Activated T-helper 17 cell treated with anti-CD3 and anti-CD28 coated beads, Interleukin-2, amount 50 U/mL, for 72 hours (primary cell): ENCODE measurements at regions not wholly inside any gene's neighbourhood (a gene's known extent, or its start where the extent isn't known, plus 50 kb on each side); places are given as distances from the start of the nearest gene placed in this dataset.

Experiments used
- ATAC-seq: fragments of 150-1000 bp; cut with Tn5 transposase; replicated peaks from 2 replicates; pipeline ENCODE4 v1.10.0; 2021; ENCODE audit warnings: mild to moderate bottlenecking, moderate library complexity
- H3K27ac Mint-ChIP-seq: one replicate; pipeline ENCODE4 v1.8.0; 2022; ENCODE audit warnings: mixed read lengths
- H3K27me3 Mint-ChIP-seq: one replicate; pipeline ENCODE4 v1.8.0; 2022; ENCODE audit warnings: mixed read lengths
- H3K36me3 Mint-ChIP-seq: one replicate; pipeline ENCODE4 v1.8.0; 2022; ENCODE audit warnings: low read depth, mild to moderate bottlenecking, mixed read lengths
- H3K4me1 Mint-ChIP-seq: one replicate; pipeline ENCODE4 v1.8.0; 2022; ENCODE audit warnings: mixed read lengths
- H3K4me3 Mint-ChIP-seq: one replicate; pipeline ENCODE4 v1.8.0; 2022; ENCODE audit warnings: mild to moderate bottlenecking, mixed read lengths
- H3K9me3 Mint-ChIP-seq: one replicate; pipeline ENCODE4 v1.8.0; 2022; ENCODE audit warnings: mixed read lengths

DNA sequence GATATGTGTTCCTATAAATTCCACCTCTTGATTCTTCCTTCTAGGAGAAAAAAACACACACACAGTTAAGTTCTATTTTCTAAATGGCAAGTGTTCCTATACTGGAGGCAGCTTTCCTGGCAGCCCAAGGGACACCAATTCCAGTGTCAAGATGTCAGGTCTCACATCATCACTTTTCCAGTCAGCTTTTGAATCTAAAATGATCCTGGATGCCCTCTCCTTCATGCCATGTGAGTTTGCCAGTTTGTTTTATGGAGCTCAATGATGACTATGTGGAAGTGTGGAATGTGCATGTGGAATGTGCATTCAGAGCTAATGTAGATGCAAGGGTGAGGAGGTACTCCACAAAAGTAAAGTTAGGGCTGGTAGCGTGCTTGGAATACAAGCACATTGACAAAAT lies 269.3 kb upstream of the NMUR2 start:
- H3K27me3 Mint-ChIP-seq, result no peaks in the 10 kb centered on the region
- ATAC-seq, result no peak
- no peaks in the 10 kb centered on the region for H3K36me3 Mint-ChIP-seq
- no peaks in the 10 kb centered on the region for H3K4me1 Mint-ChIP-seq
- H3K9me3 Mint-ChIP-seq, result no peaks in the 10 kb centered on the region
- H3K4me3 Mint-ChIP-seq, result no peak overlapping the region
- H3K27ac Mint-ChIP-seq, result no peak overlapping the region

DNA sequence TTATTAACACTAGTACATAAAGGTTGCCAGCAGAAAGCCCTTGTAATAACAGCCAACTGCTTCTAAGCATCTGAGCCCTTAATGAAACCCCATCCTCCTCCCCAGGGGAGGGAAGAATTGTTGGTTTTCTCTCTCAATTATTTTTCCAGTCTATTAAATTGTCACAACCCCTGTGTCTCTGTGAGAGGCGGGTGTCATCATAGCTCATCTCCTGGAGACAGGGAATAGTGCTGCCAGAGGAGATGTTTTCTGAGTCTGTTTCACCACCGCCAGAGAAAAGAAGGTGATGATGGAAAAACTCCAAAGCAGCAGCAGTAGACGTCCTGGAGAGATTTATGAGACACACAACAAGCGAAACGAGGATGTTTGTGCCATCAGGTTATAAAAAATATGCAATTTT lies 271.1 kb upstream of the NMUR2 start:
- no peak overlapping the region for H3K27ac Mint-ChIP-seq
- no peak overlapping the region for H3K4me3 Mint-ChIP-seq
- H3K9me3 Mint-ChIP-seq, result no peaks in the 10 kb centered on the region
- no peak for ATAC-seq
- no peaks in the 10 kb centered on the region for H3K36me3 Mint-ChIP-seq
- peaks cover 3% of the 10 kb centered on the region for H3K27me3 Mint-ChIP-seq
- H3K4me1 Mint-ChIP-seq, result no peaks in the 10 kb centered on the region

DNA sequence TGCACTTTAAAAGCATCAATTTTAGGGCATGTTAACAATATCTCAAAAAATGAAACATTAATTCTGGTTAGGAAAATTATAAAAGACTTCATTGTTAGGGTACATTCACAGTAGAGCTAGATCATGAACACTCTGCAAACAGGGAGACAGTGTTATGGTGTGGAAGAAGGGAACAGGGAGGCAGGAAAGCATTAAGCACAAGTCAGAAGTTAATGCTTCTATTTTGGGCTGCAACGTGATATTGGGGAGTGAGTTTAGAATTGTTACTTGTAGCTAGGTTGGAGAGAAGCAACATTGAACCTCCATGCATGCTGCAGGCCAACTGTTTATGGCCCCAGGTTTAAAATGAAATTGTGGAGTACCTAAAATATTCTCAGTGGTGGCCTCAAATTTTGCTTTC lies 278.1 kb upstream of the NMUR2 start:
- H3K27me3 Mint-ChIP-seq, result peaks cover 3% of the 10 kb centered on the region
- no peaks in the 10 kb centered on the region for H3K36me3 Mint-ChIP-seq
- no peak overlapping the region for H3K27ac Mint-ChIP-seq
- peaks cover 15% of the 10 kb centered on the region for H3K9me3 Mint-ChIP-seq
- H3K4me1 Mint-ChIP-seq, result no peaks in the 10 kb centered on the region
- no peak for ATAC-seq
- H3K4me3 Mint-ChIP-seq, result no peak overlapping the region

DNA sequence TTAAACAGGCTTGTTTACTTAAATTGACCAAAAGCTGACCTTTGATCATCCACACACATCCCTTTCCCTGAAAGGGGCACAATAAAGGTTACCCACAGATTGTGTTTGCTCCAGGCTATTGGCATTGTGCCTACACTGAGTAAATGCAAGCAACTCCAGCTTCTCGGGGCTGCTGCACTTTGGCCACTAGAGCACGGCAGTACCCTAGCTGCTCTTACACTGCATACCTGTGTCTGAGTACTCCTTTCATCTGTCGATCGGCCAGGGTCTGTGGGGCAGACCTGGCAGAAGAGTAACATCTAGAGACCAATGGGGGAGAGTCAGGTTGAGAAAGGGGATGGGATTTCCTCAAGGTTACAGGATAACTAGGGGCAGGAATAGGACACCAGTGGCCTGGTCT lies 281.9 kb upstream of the NMUR2 start:
- Mint-ChIP-seq H3K27me3 (no peaks in the 10 kb centered on the region), H3K9me3 (peaks cover 15% of the 10 kb centered on the region), H3K4me1 (no peaks in the 10 kb centered on the region), H3K27ac (no peak overlapping the region), H3K4me3 (no peak overlapping the region), H3K36me3 (no peaks in the 10 kb centered on the region)
- ATAC-seq, result no peak

DNA sequence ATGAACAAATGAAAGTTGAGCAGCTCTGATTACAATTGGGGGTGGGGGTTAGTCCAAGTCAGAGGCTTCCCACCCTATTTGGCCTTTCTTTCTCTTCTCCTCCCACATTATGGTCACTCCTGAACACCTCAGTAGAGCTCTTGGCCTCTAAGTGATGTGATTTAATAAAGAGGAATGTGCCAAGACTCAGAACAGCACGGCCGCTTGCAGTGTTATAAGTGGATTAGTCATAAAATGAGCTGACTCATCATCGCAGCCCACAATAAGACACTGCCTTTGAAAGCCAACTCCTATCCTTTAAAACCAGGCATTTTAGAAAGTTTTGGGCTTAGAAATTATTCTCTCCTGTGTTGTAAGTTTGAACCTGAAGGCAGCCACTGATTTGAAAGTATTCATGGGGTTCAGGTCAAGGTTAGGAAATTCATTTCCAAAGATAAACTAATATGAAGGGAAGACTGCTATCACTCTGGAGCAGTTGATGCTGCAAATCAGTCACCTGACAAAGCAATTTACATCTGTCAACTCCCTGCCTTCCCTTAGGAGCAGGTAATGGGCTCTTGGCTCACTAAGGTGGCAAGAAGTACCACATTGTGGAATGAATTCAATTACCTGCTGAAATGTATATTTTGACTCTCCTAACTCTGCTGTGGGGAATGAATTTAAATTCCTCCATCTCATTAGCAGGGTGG lies 283.6 kb upstream of the NMUR2 start:
- no peaks in the 10 kb centered on the region for H3K36me3 Mint-ChIP-seq
- no peak overlapping the region for H3K27ac Mint-ChIP-seq

DNA sequence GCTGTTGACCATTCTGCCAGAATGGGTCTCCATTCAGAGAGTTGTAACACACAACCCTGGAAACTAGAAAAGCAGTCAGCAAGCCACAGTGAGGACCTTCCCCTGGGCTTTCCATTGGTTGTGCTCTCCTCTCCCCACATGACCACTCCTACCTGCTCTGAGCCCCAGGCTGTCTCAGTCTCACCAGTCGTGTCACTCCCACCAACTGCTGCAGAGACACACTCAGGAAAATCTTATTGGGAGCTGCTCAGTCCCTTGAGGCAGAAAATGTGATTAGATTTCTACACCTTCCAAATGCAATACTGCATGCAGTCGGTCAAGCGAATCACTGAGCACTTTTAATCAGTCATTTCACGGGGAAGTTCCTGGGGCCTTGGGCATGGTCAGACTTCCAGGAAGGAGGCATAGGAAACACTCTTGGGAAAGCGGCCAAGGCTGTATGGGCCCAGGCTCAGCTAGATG lies 284.2 kb upstream of the NMUR2 start:
- Mint-ChIP-seq H3K4me1 (no peaks in the 10 kb centered on the region), H3K36me3 (no peaks in the 10 kb centered on the region), H3K27me3 (no peaks in the 10 kb centered on the region), H3K4me3 (no peak overlapping the region), H3K27ac (no peak overlapping the region), H3K9me3 (peaks cover 15% of the 10 kb centered on the region)
- no peak for ATAC-seq

More for the DNA sequence above, 283.6 kb upstream of the NMUR2 start:
- peaks cover 15% of the 10 kb centered on the region for H3K9me3 Mint-ChIP-seq
- H3K27me3 Mint-ChIP-seq, result no peaks in the 10 kb centered on the region
- H3K4me1 Mint-ChIP-seq, result no peaks in the 10 kb centered on the region
- H3K4me3 Mint-ChIP-seq, result no peak overlapping the region
- no peak for ATAC-seq

DNA sequence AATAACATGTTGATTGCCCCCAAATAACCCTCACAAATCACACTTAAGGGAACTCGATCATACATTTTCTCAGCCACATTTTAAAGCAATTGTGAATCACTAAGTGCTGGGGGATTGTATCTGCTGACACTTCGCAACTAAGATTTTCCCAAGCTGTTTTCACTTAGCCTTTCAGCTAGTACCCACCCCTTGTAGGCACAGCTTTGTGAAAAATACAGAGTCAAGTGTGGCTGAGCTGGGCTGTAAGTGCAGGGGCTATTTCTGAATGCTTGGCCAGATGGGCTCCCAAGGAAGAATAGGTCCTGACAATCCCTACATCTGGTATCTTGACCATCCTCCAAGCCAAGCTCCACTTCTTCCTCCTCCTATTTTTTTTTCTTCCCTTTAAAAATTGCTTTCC lies 289.2 kb upstream of the NMUR2 start:
- Mint-ChIP-seq H3K9me3 (peaks cover 4% of the 10 kb centered on the region), H3K36me3 (no peaks in the 10 kb centered on the region), H3K27ac (no peak overlapping the region), H3K27me3 (no peaks in the 10 kb centered on the region), H3K4me3 (no peak overlapping the region), H3K4me1 (no peaks in the 10 kb centered on the region)
- no peak for ATAC-seq

DNA sequence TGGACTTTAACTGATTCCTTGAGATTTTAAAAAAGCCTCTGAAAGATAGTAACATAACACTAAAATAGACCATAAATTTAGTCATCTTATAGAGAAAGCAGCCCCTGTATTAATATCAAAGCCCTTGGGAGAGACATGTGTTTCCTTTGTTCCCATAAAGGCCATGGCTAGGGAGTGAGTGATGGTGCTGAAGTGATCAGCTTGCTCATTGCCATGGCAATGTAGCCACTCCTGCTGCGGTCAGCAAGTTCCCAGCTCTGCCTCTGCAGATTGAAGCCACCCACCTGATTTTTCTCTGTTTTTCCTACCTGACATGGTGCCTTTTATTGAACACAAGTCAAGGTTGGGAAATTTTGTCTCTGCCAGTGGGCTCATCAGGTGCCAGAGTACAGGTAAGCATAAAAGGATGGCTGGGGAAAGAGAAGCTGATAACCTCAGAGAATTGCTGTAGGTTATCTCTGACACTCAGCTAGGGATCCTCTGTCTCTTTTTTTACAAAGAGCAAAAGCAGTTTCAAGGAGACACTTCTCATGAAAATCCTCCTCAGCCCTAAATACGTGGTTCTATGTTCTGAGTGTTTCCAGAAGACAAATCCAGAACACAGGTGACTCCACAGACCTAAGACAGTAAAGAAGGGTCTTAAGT lies 296.3 kb upstream of the NMUR2 start:
- Mint-ChIP-seq H3K4me1 (no peaks in the 10 kb centered on the region), H3K27me3 (no peaks in the 10 kb centered on the region), H3K27ac (no peak overlapping the region), H3K36me3 (no peaks in the 10 kb centered on the region), H3K9me3 (peaks cover 3% of the 10 kb centered on the region), H3K4me3 (no peak overlapping the region)
- ATAC-seq, result no peak

DNA sequence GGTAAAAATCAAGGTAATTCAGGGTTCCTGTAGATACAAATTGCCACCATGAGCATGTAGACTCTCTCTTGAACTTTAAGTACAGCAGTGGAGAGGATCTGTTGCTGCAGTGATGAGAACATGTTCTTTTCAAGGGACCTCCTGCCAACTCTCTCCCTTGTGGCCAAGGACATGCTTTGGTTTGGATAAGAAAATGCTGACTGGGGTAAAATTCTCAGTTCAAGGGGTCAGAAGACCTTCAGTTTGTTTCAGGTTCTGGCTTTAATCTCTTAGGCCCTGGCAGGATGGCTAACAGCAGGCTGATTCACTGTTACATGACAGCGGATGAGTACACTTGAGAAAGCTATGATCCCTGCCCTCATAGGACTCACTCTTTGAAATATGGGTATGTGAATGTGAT lies 299.2 kb upstream of the NMUR2 start:
- Mint-ChIP-seq H3K27me3 (no peaks in the 10 kb centered on the region), H3K27ac (no peak overlapping the region), H3K36me3 (no peaks in the 10 kb centered on the region), H3K4me1 (no peaks in the 10 kb centered on the region), H3K9me3 (no peaks in the 10 kb centered on the region), H3K4me3 (no peak overlapping the region)
- no peak for ATAC-seq

DNA sequence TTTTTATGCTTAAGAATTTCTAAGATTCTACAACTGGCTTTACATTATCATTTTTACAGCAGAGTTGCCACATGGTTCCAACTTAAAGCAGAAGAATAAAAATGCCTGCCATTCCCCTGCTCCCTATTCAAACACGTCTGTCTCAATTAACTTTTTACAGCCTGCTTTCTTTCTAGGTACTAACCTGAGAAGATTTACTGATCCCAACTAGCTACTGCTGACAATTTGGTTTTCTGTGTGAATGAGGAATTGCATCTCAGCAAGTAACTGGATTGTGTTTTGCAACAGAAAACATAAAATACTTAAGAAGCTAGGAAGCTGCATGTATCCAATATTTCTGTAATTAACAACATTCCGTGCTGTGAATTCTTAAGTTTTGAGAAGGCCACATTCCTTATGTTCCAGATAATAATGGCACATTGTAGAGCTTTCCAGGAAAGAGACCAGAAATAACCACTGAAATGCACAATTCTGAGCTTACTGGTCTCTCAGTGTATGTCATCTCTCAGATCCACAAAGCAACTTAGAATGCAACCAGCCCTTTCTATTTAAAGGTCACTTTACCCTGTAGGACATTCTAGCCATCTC lies 306.8 kb upstream of the NMUR2 start:
- Mint-ChIP-seq H3K4me3 (no peak overlapping the region), H3K36me3 (no peaks in the 10 kb centered on the region), H3K9me3 (peaks cover 4% of the 10 kb centered on the region), H3K4me1 (no peaks in the 10 kb centered on the region), H3K27me3 (no peaks in the 10 kb centered on the region), H3K27ac (no peak overlapping the region)
- ATAC-seq, result no peak

DNA sequence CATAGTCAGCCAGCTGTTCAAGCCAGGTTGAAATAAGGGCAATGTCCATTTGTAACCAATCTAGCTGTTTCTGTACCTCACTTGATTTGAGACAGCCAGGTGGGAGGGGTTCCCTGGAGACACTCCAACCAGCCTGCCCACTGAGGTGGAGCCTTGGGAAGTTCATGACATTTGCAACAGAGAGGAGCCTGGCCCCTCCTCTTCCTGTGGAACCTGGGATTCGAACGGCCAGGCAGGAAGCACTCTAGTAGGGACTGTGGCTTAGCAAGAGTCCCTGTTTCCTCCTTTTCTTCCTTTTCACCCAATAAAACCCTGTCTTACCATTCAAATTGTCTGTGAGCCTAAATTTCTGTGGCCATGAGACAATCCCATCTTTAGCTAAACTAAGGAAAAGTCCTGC lies 312.3 kb upstream of the NMUR2 start:
- Mint-ChIP-seq H3K36me3 (no peaks in the 10 kb centered on the region), H3K27me3 (no peaks in the 10 kb centered on the region), H3K9me3 (peaks cover 8% of the 10 kb centered on the region), H3K4me3 (no peak overlapping the region), H3K27ac (no peak overlapping the region), H3K4me1 (no peaks in the 10 kb centered on the region)
- ATAC-seq, result no peak

DNA sequence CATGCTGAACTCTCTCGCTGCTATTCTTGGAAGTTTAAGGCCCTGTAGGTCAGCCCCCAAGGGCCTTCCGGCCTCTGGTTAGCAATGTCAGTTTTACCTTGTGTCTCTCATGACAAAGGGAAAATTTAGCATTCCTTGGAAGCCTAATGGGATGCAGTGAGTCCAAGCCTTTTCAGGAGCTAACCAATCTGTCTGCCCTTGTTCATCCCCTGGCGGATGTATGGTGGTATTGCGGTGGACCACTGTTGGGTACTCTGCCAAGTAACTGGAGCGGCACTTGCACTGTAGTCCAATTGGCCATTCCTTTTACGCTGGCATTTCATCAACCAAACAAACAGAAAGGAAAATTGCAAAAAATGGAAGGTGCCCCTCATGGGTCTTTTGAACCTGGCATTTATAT lies 318.4 kb upstream of the NMUR2 start:
- Mint-ChIP-seq H3K27me3 (no peaks in the 10 kb centered on the region), H3K4me3 (no peak overlapping the region), H3K9me3 (peaks cover 14% of the 10 kb centered on the region), H3K27ac (no peak overlapping the region), H3K4me1 (no peaks in the 10 kb centered on the region), H3K36me3 (no peaks in the 10 kb centered on the region)
- no peak for ATAC-seq

DNA sequence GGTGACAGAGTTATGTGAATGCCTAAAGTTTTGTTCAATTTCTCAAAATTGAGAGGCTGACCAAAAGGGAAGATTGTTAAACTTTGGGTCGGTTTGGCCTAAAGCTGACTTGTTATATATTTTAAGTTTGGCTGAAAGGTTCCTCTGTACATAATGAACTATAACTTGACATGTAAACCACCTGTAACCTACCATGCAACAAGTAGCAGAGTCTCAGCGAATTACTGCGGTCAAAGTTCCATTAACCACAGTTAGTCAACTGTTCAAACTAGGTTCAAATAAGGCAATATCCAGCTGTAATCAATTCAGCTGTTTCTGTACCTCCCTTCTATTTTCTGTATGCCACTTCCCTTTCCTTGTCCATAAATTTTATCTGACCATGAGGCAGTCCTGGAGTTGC lies 325.1 kb upstream of the NMUR2 start:
- no peak overlapping the region for H3K27ac Mint-ChIP-seq
- H3K9me3 Mint-ChIP-seq, result no peaks in the 10 kb centered on the region
- no peaks in the 10 kb centered on the region for H3K36me3 Mint-ChIP-seq
- ATAC-seq, result no peak
- H3K4me3 Mint-ChIP-seq, result no peak overlapping the region
- H3K27me3 Mint-ChIP-seq, result no peaks in the 10 kb centered on the region
- no peaks in the 10 kb centered on the region for H3K4me1 Mint-ChIP-seq

DNA sequence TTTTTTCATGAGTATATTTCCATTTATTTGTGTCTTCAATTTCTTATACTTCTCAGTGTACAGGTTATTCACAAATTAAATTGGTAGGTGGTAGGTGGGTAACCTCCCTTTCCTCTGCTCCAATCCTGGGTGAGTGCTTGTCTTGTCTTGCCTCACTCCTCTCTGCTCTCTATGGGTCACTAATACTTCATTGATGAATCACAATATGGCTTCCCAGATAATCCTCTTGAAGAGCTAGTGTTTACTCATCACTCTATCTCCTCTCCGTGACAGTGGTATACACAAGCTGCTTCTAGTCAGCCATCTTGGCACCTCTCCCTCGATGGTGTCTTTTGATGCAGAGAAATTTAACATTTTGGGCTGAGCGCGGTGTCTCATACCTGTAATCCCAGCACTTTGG lies 331.8 kb upstream of the NMUR2 start:
- H3K27ac Mint-ChIP-seq, result no peak overlapping the region
- ATAC-seq, result no peak
- H3K9me3 Mint-ChIP-seq, result peaks cover 10% of the 10 kb centered on the region
- no peaks in the 10 kb centered on the region for H3K27me3 Mint-ChIP-seq
- H3K36me3 Mint-ChIP-seq, result no peaks in the 10 kb centered on the region
- no peak overlapping the region for H3K4me3 Mint-ChIP-seq
- H3K4me1 Mint-ChIP-seq, result no peaks in the 10 kb centered on the region

DNA sequence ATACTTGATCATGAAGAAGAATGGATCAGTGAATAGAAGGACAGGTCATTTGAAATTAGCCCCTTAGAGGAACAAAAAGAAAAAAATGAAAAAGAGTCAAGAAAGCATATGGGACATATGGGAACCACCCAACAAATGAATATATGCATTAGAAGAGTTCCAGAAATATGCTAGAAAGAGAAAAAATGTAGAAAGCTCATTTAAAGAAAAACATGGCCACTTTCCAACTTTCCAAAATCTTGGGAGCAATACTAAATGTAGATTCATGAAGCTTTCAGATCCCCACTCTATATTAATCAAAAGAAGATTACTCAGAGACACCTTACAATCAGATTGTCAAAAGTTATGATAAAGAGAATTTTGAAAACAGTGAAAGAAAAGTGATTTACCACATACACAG lies 334.8 kb upstream of the NMUR2 start:
- H3K27ac Mint-ChIP-seq, result no peak overlapping the region
- no peaks in the 10 kb centered on the region for H3K4me1 Mint-ChIP-seq
- H3K36me3 Mint-ChIP-seq, result no peaks in the 10 kb centered on the region
- H3K9me3 Mint-ChIP-seq, result peaks cover 10% of the 10 kb centered on the region
- no peak overlapping the region for H3K4me3 Mint-ChIP-seq
- H3K27me3 Mint-ChIP-seq, result no peaks in the 10 kb centered on the region
- ATAC-seq, result no peak
